ENCODE measurements at regions not wholly inside any gene's neighbourhood (a gene's known extent, or its start where the extent isn't known, plus 50 kb on each side); places are given as distances from the start of the nearest gene placed in this dataset.
A peak's percentile ranks its signal among the peaks of the same experiment; 100 is the strongest.

GRCh38 chr7:110591341-110591740 is 499.6 kb upstream of the LRRN3 start:
- Mint-ChIP-seq H3K36me3 (no peaks in the 10 kb centered on the region), H3K27me3 (peaks cover 0 to 4% (median 0%) of the 10 kb centered on the region in 5 donors), H3K4me1 (peaks cover 0 to 14% (median 0%) of the 10 kb centered on the region in 7 donors), H3K9me3 (peaks cover 0 to 3% (median 0%) of the 10 kb centered on the region in 11 donors), H3K27ac (no peak overlapping the region), H3K4me3 (no peak overlapping the region)
- no peak overlapping the region for H3K4me3 ChIP-seq (ENCODE audit: low read length)
- CTCF ChIA-PET, result interaction anchor here (0.6 to 2.7 kb wide), 3 partner anchors 245 to 507 kb away, joined by 3 to 14 read pairs (median 3); no protein-coding TSS in a partner anchor
- intact Hi-C loops (cut with micrococcal nuclease), result loop anchor here (2.0 to 10.0 kb wide), 2 partner anchors 497 to 895 kb away; no protein-coding TSS in a partner anchor
- H3K27ac ChIP-seq (ENCODE audit: low read depth, low read length), result no peak overlapping the region
- POLR2A ChIA-PET, result interaction anchor here (0.6 kb wide), 1 partner anchor 257 kb away, joined by 3 read pairs; no protein-coding TSS in a partner anchor
- H3K27me3 ChIP-seq (ENCODE audit: control insufficient read depth in 2 of 2, insufficient read depth in 2 of 2, low read length in 2 of 2), result no peaks in the 10 kb centered on the region
- no peak for ATAC-seq
- H3K9me3 ChIP-seq (ENCODE audit: control insufficient read depth in 2 of 3, low read length in 3 of 3), result no peaks in the 10 kb centered on the region
- DNase-seq, result no peak
- H3K36me3 ChIP-seq (ENCODE audit: control insufficient read depth in 2 of 3, insufficient read depth in 3 of 3, low read length in 3 of 3), result no peaks in the 10 kb centered on the region
- no peaks in the 10 kb centered on the region for H3K4me1 ChIP-seq (ENCODE audit: control insufficient read depth in 2 of 2, insufficient read depth in 2 of 2, low read length in 2 of 2)

DNA sequence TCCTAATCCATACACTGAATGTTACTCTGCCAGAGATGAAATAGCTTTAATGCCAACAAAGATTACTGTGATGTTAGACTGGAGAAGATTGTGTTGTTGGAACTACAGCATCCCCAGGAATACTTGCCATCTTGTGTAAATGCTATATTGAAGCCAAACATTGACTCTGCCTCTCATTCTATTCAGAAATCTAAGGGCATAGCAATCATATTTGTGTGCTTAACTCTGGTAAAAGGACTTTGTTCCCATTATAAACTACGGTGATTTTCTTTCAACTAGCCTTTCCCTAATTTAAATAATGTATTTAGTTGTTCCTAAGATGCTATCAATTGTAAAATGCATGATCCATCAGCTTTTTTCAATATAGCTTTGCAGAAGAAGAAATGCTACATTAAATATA is 498.4 kb upstream of the LRRN3 start:
- CTCF ChIA-PET, result interaction anchor here (2.7 kb wide), 1 partner anchor 506 kb away, joined by 14 read pairs; no protein-coding TSS in a partner anchor
- Mint-ChIP-seq H3K27ac (no peak overlapping the region), H3K9me3 (peaks cover 0 to 3% (median 0%) of the 10 kb centered on the region in 11 donors), H3K36me3 (no peaks in the 10 kb centered on the region), H3K27me3 (peaks cover 0 to 2% (median 0%) of the 10 kb centered on the region in 5 donors), H3K4me3 (no peak overlapping the region), H3K4me1 (peaks cover 0 to 15% (median 0%) of the 10 kb centered on the region in 7 donors)
- POLR2A ChIA-PET, result no interaction called here
- intact Hi-C loops (cut with micrococcal nuclease), result loop anchor here in 1 of 2 donors (10.0 kb wide), 1 partner anchor 498 kb away; no protein-coding TSS in a partner anchor
- no peak overlapping the region for H3K4me3 ChIP-seq (ENCODE audit: low read length)
- no peaks in the 10 kb centered on the region for H3K27me3 ChIP-seq (ENCODE audit: control insufficient read depth in 2 of 2, insufficient read depth in 2 of 2, low read length in 2 of 2)
- no peak overlapping the region for H3K27ac ChIP-seq (ENCODE audit: low read depth, low read length)
- H3K4me1 ChIP-seq (ENCODE audit: control insufficient read depth in 2 of 2, insufficient read depth in 2 of 2, low read length in 2 of 2), result no peaks in the 10 kb centered on the region
- no peaks in the 10 kb centered on the region for H3K36me3 ChIP-seq (ENCODE audit: control insufficient read depth in 2 of 3, insufficient read depth in 3 of 3, low read length in 3 of 3)
- ATAC-seq (no peak), DNase-seq (no peak)
- no peaks in the 10 kb centered on the region for H3K9me3 ChIP-seq (ENCODE audit: control insufficient read depth in 2 of 3, low read length in 3 of 3)

GRCh38 chr7:110593355-110593754 is 497.6 kb upstream of the LRRN3 start:
- ATAC-seq (no peak), DNase-seq (no peak)
- Mint-ChIP-seq H3K4me1 (peaks cover 0 to 15% (median 0%) of the 10 kb centered on the region in 7 donors), H3K4me3 (no peak overlapping the region), H3K9me3 (peaks cover 0 to 3% (median 0%) of the 10 kb centered on the region in 11 donors), H3K36me3 (peaks cover 0 to under 1% (median 0%) of the 10 kb centered on the region in 5 donors), H3K27ac (no peak overlapping the region), H3K27me3 (peaks cover 0 to 3% (median 0%) of the 10 kb centered on the region in 5 donors)
- Histone ChIP-seq H3K4me1 (ENCODE audit: control insufficient read depth in 2 of 2, insufficient read depth in 2 of 2, low read length in 2 of 2) (no peaks in the 10 kb centered on the region), H3K27me3 (ENCODE audit: control insufficient read depth in 2 of 2, insufficient read depth in 2 of 2, low read length in 2 of 2) (no peaks in the 10 kb centered on the region), H3K36me3 (ENCODE audit: control insufficient read depth in 2 of 3, insufficient read depth in 3 of 3, low read length in 3 of 3) (no peaks in the 10 kb centered on the region), H3K9me3 (ENCODE audit: control insufficient read depth in 2 of 3, low read length in 3 of 3) (no peaks in the 10 kb centered on the region), H3K27ac (ENCODE audit: low read depth, low read length) (no peak overlapping the region), H3K4me3 (ENCODE audit: low read length) (no peak overlapping the region)
- ChIA-PET CTCF (interaction anchor here (0.6 to 0.7 kb wide), 2 partner anchors 500 to 1041 kb away, joined by 3 to 7 read pairs; no protein-coding TSS in a partner anchor), POLR2A (no interaction called here)
- intact Hi-C loops (cut with micrococcal nuclease), result loop anchor here in 1 of 2 donors (10.0 kb wide), 1 partner anchor 499 kb away; no protein-coding TSS in a partner anchor

DNA sequence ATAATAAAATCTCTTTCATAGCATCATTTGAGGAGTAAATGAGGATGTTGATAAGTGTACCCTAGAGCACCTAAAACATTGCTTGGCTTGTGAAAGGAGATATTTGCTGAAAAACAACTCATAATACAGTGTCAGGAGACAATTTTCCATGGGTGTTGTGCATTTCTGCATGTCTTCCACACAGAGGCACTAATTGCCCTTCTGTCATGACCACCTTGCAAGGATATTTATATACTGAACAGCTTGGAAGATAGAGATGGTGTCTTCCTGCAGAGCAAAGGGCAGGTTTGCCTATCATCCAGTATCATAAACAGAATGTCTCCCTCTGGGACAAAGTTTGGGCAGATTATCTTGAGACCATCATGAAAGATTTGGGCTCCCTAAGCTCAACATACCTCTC is 495.2 kb upstream of the LRRN3 start:
- Mint-ChIP-seq H3K27me3 (peaks cover 0 to 11% (median 0%) of the 10 kb centered on the region in 5 donors), H3K36me3 (peaks cover 0 to 4% (median 0%) of the 10 kb centered on the region in 5 donors), H3K27ac (no peak overlapping the region), H3K4me3 (no peak overlapping the region), H3K9me3 (peaks cover 0 to 3% (median 0%) of the 10 kb centered on the region in 11 donors), H3K4me1 (peaks cover 0 to 15% (median 0%) of the 10 kb centered on the region in 7 donors)
- no peaks in the 10 kb centered on the region for H3K9me3 ChIP-seq (ENCODE audit: control insufficient read depth in 2 of 3, low read length in 3 of 3)
- no peaks in the 10 kb centered on the region for H3K36me3 ChIP-seq (ENCODE audit: control insufficient read depth in 2 of 3, insufficient read depth in 3 of 3, low read length in 3 of 3)
- H3K27me3 ChIP-seq (ENCODE audit: control insufficient read depth in 2 of 2, insufficient read depth in 2 of 2, low read length in 2 of 2), result no peaks in the 10 kb centered on the region
- no peak overlapping the region for H3K27ac ChIP-seq (ENCODE audit: low read depth, low read length)
- ChIA-PET POLR2A (interaction anchor here (0.6 to 1.8 kb wide), 3 partner anchors 69 to 503 kb away, joined by 3 to 8 read pairs (median 4); no protein-coding TSS in a partner anchor), CTCF (interaction anchor here (0.7 to 2.8 kb wide), 5 partner anchors 10 to 542 kb away, joined by 3 to 38 read pairs (median 3); no protein-coding TSS in a partner anchor)
- ATAC-seq (no peak), DNase-seq (peak in 5 of 9 donors; percentile 16 to 39 (median 21))
- H3K4me1 ChIP-seq (ENCODE audit: control insufficient read depth in 2 of 2, insufficient read depth in 2 of 2, low read length in 2 of 2), result no peaks in the 10 kb centered on the region
- intact Hi-C loops (cut with micrococcal nuclease), result loop anchor here (1.0 to 10.0 kb wide), 7 partner anchors 432 to 1983 kb away; no protein-coding TSS in a partner anchor
- no peak overlapping the region for H3K4me3 ChIP-seq (ENCODE audit: low read length)

DNA sequence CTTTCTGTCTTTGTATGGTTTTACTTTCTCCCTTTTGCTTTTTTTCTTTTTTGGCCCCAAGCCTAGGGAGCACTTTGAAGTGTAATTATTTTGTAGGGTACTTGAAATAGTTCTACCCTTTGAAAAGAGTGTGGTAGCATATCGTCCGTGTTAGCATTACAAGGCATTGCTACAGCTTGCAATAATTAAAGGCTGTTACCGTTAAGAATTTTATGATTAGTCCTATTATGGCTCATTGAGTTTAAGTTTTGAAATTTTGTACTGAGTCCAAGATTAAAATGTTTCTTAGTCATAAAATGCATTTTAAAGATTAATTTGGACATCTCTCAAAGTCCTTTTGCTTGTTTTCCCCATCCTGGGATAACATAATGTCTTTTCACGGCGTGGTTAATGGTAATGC is 490.0 kb upstream of the LRRN3 start:
- H3K4me1 Mint-ChIP-seq, result peaks cover 0 to 5% (median 0%) of the 10 kb centered on the region in 7 donors
- ATAC-seq (no peak), DNase-seq (no peak)
- H3K27ac Mint-ChIP-seq, result no peak overlapping the region
- H3K36me3 ChIP-seq (ENCODE audit: control insufficient read depth in 2 of 3, insufficient read depth in 3 of 3, low read length in 3 of 3), result no peaks in the 10 kb centered on the region
- no peaks in the 10 kb centered on the region for H3K27me3 ChIP-seq (ENCODE audit: control insufficient read depth in 2 of 2, insufficient read depth in 2 of 2, low read length in 2 of 2)
- peaks cover 0 to 4% (median 0%) of the 10 kb centered on the region in 5 donors for H3K36me3 Mint-ChIP-seq
- peaks cover 0 to 14% (median 0%) of the 10 kb centered on the region in 5 donors for H3K27me3 Mint-ChIP-seq
- ChIA-PET POLR2A (no interaction called here), CTCF (interaction anchor here (1.3 kb wide), 1 partner anchor 498 kb away, joined by 4 read pairs; no protein-coding TSS in a partner anchor)
- no peak overlapping the region for H3K4me3 Mint-ChIP-seq
- no peak overlapping the region for H3K27ac ChIP-seq (ENCODE audit: low read depth, low read length)
- intact Hi-C loops (cut with micrococcal nuclease), result no loop called here
- peaks cover 0 to 5% (median 0%) of the 10 kb centered on the region in 11 donors for H3K9me3 Mint-ChIP-seq
- H3K9me3 ChIP-seq (ENCODE audit: control insufficient read depth in 2 of 3, low read length in 3 of 3), result no peaks in the 10 kb centered on the region
- H3K4me1 ChIP-seq (ENCODE audit: control insufficient read depth in 2 of 2, insufficient read depth in 2 of 2, low read length in 2 of 2), result no peaks in the 10 kb centered on the region
- no peak overlapping the region for H3K4me3 ChIP-seq (ENCODE audit: low read length)

DNA sequence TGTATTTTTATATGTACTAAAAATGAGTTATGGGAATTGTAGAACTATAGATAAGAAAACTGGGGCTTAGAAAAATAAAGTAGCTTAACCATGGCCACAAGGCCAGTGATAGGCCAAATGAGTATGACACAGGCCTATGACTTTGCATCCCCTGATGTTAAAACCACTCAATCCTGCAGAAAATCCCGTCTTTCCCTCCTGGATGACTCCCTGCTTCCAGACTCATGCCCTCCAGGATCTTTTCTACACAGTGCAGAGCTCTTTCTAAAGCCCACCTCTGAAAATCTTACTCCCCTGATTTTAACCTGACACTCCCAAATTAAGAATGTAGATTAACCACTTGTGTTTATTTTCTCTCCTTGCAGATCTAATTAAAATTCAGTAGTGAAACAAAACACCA is 489.2 kb upstream of the LRRN3 start:
- CTCF ChIA-PET, result interaction anchor here (1.3 to 4.1 kb wide), 2 partner anchors 497 kb away, joined by 4 to 19 read pairs; no protein-coding TSS in a partner anchor
- DNase-seq, result no peak
- H3K36me3 Mint-ChIP-seq, result peaks cover 0 to 4% (median 0%) of the 10 kb centered on the region in 5 donors
- H3K9me3 Mint-ChIP-seq, result peaks cover 0 to 5% (median 0%) of the 10 kb centered on the region in 11 donors
- no peaks in the 10 kb centered on the region for H3K36me3 ChIP-seq (ENCODE audit: control insufficient read depth in 2 of 3, insufficient read depth in 3 of 3, low read length in 3 of 3)
- no peak overlapping the region for H3K27ac ChIP-seq (ENCODE audit: low read depth, low read length)
- no peaks in the 10 kb centered on the region for H3K9me3 ChIP-seq (ENCODE audit: control insufficient read depth in 2 of 3, low read length in 3 of 3)
- intact Hi-C loops (cut with micrococcal nuclease), result no loop called here
- peaks cover 0 to 14% (median 0%) of the 10 kb centered on the region in 5 donors for H3K27me3 Mint-ChIP-seq
- POLR2A ChIA-PET, result no interaction called here
- no peaks in the 10 kb centered on the region for H3K27me3 ChIP-seq (ENCODE audit: control insufficient read depth in 2 of 2, insufficient read depth in 2 of 2, low read length in 2 of 2)
- peaks cover 0 to under 1% (median 0%) of the 10 kb centered on the region in 7 donors for H3K4me1 Mint-ChIP-seq
- ATAC-seq, result no peak
- no peak overlapping the region for H3K4me3 Mint-ChIP-seq
- no peak overlapping the region for H3K27ac Mint-ChIP-seq
- H3K4me1 ChIP-seq (ENCODE audit: control insufficient read depth in 2 of 2, insufficient read depth in 2 of 2, low read length in 2 of 2), result no peaks in the 10 kb centered on the region
- no peak overlapping the region for H3K4me3 ChIP-seq (ENCODE audit: low read length)

Measured in naive thymus-derived CD4-positive, alpha-beta T cell (primary cell).